Stimulated activated naive CD4-positive, alpha-beta T cell (primary cell): ENCODE measurements at regions not wholly inside any gene's neighbourhood (a gene's known extent, or its start where the extent isn't known, plus 50 kb on each side); places are given as distances from the start of the nearest gene placed in this dataset.

Experiments
- DNase-seq, 6 experiments: peaks; one replicate each; lab custom pipeline; 2025; lab: John Stamatoyannopoulos, UW

- no peak for DNase-seq
Measured at GRCh38 chr4:151939670-151940069, 178.9 kb upstream of the GATB start.

GRCh38 chr4:151935411-151935810 lies 174.6 kb upstream of the GATB start:
- no peak for DNase-seq

GRCh38 chr4:151934766-151935165 lies 174.0 kb upstream of the GATB start:
- no peak for DNase-seq

GRCh38 chr4:151933122-151933827 lies 172.5 kb upstream of the GATB start:
- DNase-seq, result no peak

DNA sequence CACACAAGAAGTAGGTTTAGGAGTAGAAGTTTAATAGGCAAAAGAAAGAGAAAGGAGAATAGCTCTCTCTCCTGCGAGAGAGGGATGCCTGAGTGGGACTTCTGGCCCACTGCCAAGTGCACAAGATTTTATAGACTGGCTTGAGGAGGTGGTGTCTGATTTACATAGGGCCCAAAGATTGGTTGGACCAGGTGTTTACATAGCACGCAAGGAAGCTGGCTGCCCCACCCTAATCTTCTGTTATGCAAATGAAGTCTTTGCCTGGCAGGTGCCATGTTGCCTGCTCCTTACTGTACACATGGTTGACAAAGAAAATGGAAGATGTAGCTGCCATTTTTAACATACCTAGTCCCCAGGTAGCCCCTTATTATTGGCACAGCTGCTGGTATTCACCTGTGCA lies 170.8 kb upstream of the GATB start:
- no peak for DNase-seq

- no peak for DNase-seq
Measured at GRCh38 chr4:151930372-151930771, 169.6 kb upstream of the GATB start.

GRCh38 chr4:151928112-151928511 lies 167.3 kb upstream of the GATB start:
- no peak for DNase-seq

GRCh38 chr4:151922811-151923210 lies 162.0 kb upstream of the GATB start:
- no peak for DNase-seq

DNA sequence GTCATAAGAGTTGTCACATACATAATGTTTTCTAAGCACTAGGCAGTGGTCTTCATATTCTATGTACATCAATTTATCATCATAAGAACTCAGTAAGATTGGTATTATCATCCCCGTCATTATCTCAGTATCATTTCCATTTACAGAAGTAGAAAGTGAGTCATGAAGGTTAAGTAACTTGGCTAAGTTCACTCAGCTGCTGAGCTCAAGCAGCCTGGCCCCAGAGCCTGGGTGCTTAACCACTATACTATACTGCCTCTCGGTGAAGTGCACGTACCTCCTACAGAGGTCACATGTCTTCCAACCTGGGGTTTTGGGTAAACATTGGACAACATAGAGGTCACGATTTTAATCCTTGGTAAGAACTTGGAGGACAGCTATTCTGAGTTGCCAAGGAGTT lies 161.5 kb upstream of the GATB start:
- no peak for DNase-seq

- DNase-seq, result no peak
Measured at GRCh38 chr4:151921811-151922210, 161.0 kb upstream of the GATB start.

GRCh38 chr4:151921386-151921785 lies 160.6 kb upstream of the GATB start:
- DNase-seq, result no peak

- no peak for DNase-seq
Measured at GRCh38 chr4:151917145-151917734, 156.4 kb upstream of the GATB start.

- DNase-seq, result no peak
Measured at GRCh38 chr4:151912632-151913031, 151.8 kb upstream of the GATB start.

DNA sequence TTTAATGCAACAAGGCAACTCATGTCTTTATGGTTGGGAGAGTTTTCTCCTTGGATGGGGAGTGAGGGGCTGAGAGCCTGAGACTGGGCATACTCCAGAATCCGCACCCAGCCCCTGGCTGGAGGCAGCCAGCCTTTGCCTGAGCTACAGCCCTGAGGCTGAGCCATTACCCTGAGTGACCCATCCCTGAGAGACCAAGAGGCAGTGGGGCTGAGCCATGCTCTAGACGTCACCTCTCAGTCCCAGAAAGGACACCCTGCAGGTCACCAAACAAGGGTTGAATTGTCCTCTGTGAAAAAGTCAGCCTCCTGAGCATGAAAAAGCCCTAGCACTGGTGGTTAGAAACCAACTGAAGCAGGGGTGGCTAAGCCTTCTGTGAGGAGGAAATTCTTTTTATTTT lies 151.2 kb upstream of the GATB start:
- DNase-seq, result no peak

- DNase-seq, result no peak
Measured at GRCh38 chr4:151908734-151909497, 148.1 kb upstream of the GATB start.

GRCh38 chr4:151908201-151908600 lies 147.4 kb upstream of the GATB start:
- no peak for DNase-seq

DNA sequence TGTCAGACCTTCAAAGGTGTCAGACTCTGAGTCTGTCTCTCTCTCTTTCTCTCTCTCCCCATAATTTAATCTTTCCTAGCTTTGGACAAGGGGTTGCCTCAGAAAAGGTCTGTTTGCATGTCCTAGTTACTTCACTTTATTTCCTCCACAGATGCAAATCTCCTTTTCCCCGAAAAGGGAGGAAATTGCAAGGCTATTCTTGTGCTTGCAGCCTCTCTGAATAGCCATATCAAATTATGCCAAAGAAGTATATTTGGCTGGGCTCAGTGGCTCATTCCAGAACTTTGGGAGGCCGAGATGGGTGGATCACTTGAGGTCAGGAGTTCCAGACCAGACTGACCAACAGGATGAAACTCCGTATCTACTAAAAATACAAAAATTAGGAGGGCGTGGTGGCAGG lies 145.6 kb upstream of the GATB start:
- DNase-seq, result no peak

DNA sequence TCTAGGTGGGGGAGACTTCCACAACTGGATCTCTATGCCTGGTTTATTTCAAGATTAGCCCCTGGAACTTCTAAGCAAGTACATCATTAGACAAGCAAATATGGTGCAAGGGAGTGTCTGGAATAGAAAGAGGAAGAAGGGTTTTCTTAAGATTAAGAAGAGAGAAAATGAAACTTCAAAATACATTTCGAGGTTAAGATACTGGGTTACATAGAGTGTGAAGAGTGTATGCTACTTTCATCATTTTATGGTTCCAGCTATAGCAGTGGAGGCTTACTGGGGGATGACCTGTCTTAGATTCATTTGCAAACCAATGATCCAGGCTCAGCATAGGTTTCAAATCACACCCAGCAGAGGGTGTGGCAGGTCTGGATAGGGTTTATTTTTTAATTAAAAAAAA lies 144.4 kb upstream of the GATB start:
- DNase-seq, result no peak

DNA sequence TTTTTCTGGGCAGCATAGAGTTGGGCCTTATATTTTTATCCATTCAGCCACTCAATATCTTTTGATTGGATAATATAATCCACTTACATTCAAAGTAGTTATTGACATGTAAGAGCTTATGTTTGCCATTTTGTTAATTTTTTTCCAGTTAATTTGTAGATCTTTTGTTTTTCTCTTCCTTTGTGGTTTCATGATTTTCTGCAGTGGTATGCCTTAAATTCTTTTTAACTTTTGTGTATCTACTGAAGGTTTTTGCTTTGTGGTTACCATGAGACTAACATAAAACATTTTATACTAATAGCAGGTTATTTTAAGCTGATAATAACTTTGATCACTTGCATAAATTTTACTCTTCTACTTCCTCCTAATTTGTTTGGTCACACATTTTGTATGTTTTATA lies 140.8 kb upstream of the GATB start:
- no peak for DNase-seq

- no peak for DNase-seq
Measured at GRCh38 chr4:151896880-151897279, 136.1 kb upstream of the GATB start.

- DNase-seq, result no peak
Measured at GRCh38 chr4:151895671-151896070, 134.9 kb upstream of the GATB start.

GRCh38 chr4:151894246-151894645 lies 133.4 kb upstream of the GATB start:
- DNase-seq, result no peak

DNA sequence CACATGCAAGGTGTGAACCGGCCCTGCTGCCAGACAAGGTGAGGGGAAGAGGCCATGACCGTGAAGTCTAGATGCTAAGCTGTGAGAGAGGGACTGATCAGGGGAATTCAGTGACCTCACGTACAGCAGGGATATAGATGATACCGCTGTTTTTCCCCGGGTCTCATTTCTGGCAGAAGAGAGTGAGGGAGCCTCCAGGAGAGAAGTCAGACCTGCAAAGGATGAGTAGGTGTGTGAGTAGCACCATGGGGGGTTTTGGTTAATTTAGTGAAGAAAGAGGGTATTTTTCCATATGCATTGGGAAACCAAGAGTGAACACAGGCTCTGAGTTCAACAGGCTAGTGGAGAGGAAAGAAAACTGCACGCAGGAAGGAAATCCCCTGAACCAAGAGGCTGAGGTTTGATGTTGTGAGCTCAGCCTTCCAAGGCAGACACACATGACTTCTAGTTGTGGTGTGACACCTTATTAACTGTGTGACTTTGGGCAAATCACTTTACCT lies 127.6 kb upstream of the GATB start:
- no peak for DNase-seq
